GM23338 (cell line): ENCODE measurements at regions not wholly inside any gene's neighbourhood (a gene's known extent, or its start where the extent isn't known, plus 50 kb on each side); places are given as distances from the start of the nearest gene placed in this dataset.

Experiments
- ATAC-seq: fragments of 200-7000 bp; cut with Tn5 transposase; 3 replicates; pipeline ENCODE4 v1.9.1; 2020
- DNase-seq: peaks from one replicate; pipeline ENCODE4 v3.0.0-alpha.2; 2015; ENCODE audit warnings: low spot score
- H2AFZ ChIP-seq: fragments of 200-600 bp; sonication (generic); 2 replicates; pipeline ENCODE4 v1.8.0; 2016; ENCODE audit warnings: antibody characterized with exemption, mild to moderate bottlenecking, moderate library complexity
- H3F3A ChIP-seq: fragments of 200-600 bp; sonication (generic); replicated peaks from 2 replicates; pipeline ENCODE4 v1.8.0; 2017; ENCODE audit warnings: antibody characterized with exemption, mixed run types, low read depth
- H3K27ac ChIP-seq: fragments of 200-600 bp; sonication (generic); 2 replicates; pipeline ENCODE4 v1.6.1; 2016; ENCODE audit warnings: low read depth
- H3K27me3 ChIP-seq: fragments of 200-600 bp; sonication (generic); 2 replicates; pipeline ENCODE4 v1.8.0; 2016; ENCODE audit warnings: mild to moderate bottlenecking, mixed run types, moderate library complexity; ENCODE audit not compliant: insufficient read depth
- H3K36me3 ChIP-seq: fragments of 200-600 bp; sonication (generic); 2 replicates; pipeline ENCODE4 v1.8.0; 2016; ENCODE audit warnings: mild to moderate bottlenecking; ENCODE audit not compliant: insufficient read depth
- H3K4me1 ChIP-seq: fragments of 200-600 bp; sonication (generic); 2 replicates; pipeline ENCODE4 v1.8.0; 2016; ENCODE audit warnings: mild to moderate bottlenecking, moderate library complexity; ENCODE audit not compliant: insufficient read depth
- H3K4me2 ChIP-seq: fragments of 200-600 bp; sonication (generic); 2 replicates; pipeline ENCODE4 v1.7.1; 2017; ENCODE audit warnings: mixed run types
- H3K4me3 ChIP-seq: fragments of 200-600 bp; sonication (generic); 2 replicates; pipeline ENCODE4 v1.6.1; 2016; ENCODE audit warnings: mixed run types
- H3K79me2 ChIP-seq: fragments of 200-600 bp; sonication (generic); replicated peaks from 2 replicates; pipeline ENCODE4 v1.8.0; 2017; ENCODE audit warnings: mild to moderate bottlenecking; ENCODE audit not compliant: insufficient read depth
- H3K9me2 ChIP-seq: fragments of 200-600 bp; sonication (generic); 2 replicates; pipeline ENCODE4 v1.8.0; 2017; ENCODE audit not compliant: insufficient read depth
- H4K20me1 ChIP-seq: fragments of 200-600 bp; sonication (generic); replicated peaks from 2 replicates; pipeline ENCODE4 v1.8.0; 2017; ENCODE audit warnings: mild to moderate bottlenecking; ENCODE audit not compliant: insufficient read depth
- H3K27ac Mint-ChIP-seq: 2 replicates; pipeline ENCODE4 v1.8.0; 2020; ENCODE audit warnings: inconsistent platforms, mild to moderate bottlenecking, moderate library complexity, mixed read lengths
- H3K27me3 Mint-ChIP-seq: 3 replicates; pipeline ENCODE4 v1.8.0; 2022; ENCODE audit warnings: low read depth, mild to moderate bottlenecking, moderate library complexity, mixed read lengths, inconsistent platforms; ENCODE audit not compliant: insufficient read depth, poor library complexity
- H3K36me3 Mint-ChIP-seq: 3 replicates; pipeline ENCODE4 v1.8.0; 2021; ENCODE audit warnings: low read depth, mild to moderate bottlenecking, inconsistent platforms, moderate library complexity, mixed read lengths
- H3K4me1 Mint-ChIP-seq: 3 replicates; pipeline ENCODE4 v1.8.0; 2020; ENCODE audit warnings: mild to moderate bottlenecking, inconsistent platforms, mixed read lengths
- H3K4me3 Mint-ChIP-seq: 3 replicates; pipeline ENCODE4 v1.8.0; 2021; ENCODE audit warnings: moderate library complexity, mild to moderate bottlenecking, inconsistent platforms, mixed read lengths
- H3K9me3 Mint-ChIP-seq: 3 replicates; pipeline ENCODE4 v1.8.0; 2020; ENCODE audit warnings: moderate library complexity, mild to moderate bottlenecking, inconsistent platforms, mixed read lengths
- CREB1 ChIP-seq: fragments of 250-450 bp; sonication (Bioruptor Pico); IDR thresholded peaks from 2 replicates; pipeline ENCODE4 v1.5.0; 2020; ENCODE audit warnings: low read depth, mild to moderate bottlenecking, moderate library complexity
- CTCF ChIP-seq, 2 experiments: fragments of 200-600 bp in 1 of 2; sonication (generic) in 1 of 2; conservative IDR thresholded peaks; 2 replicates each; pipeline versions ENCODE4 v1.5.1 to v1.6.1; 2016 to 2017; ENCODE audit warnings: antibody characterized with exemption in 2 of 2, low read depth in 2 of 2, mild to moderate bottlenecking in 2 of 2, moderate library complexity in 1 of 2
- ETS1 ChIP-seq: IDR thresholded peaks from 2 replicates; pipeline ENCODE4 v1.6.1; 2016; ENCODE audit warnings: antibody characterized with exemption
- EZH2 ChIP-seq: fragments of 200-600 bp; sonication (generic); IDR thresholded peaks from one replicate; pipeline ENCODE4 v1.8.0; 2017; ENCODE audit warnings: antibody characterized with exemption, mild to moderate bottlenecking, low read depth; ENCODE audit not compliant: unreplicated experiment
- EZH2phosphoT487 ChIP-seq: fragments of 200-600 bp; sonication (generic); IDR thresholded peaks from one replicate; pipeline ENCODE4 v1.8.1; 2018; ENCODE audit warnings: antibody characterized with exemption; ENCODE audit not compliant: unreplicated experiment
- JUNB ChIP-seq: IDR thresholded peaks from one replicate; pipeline ENCODE4 v1.6.1; 2016; ENCODE audit warnings: antibody characterized with exemption; ENCODE audit not compliant: unreplicated experiment
- NANOG ChIP-seq: IDR thresholded peaks from 2 replicates; pipeline ENCODE4 v1.6.1; 2016; ENCODE audit warnings: antibody characterized with exemption, borderline replicate concordance
- POLR2AphosphoS5 ChIP-seq: IDR thresholded peaks from 2 replicates; pipeline ENCODE4 v1.6.1; 2016; ENCODE audit warnings: antibody characterized with exemption, low read depth
- REST ChIP-seq: IDR thresholded peaks from one replicate; pipeline ENCODE4 v1.6.1; 2018; ENCODE audit warnings: antibody characterized with exemption; ENCODE audit not compliant: unreplicated experiment
- STAT1 ChIP-seq: IDR thresholded peaks from one replicate; pipeline ENCODE4 v1.6.1; 2016; ENCODE audit warnings: antibody characterized with exemption; ENCODE audit not compliant: unreplicated experiment
- ZNF114 ChIP-seq: fragments of 250-450 bp; sonication (Bioruptor Pico); IDR thresholded peaks from 2 replicates; pipeline ENCODE4 v1.5.0; 2020; ENCODE audit warnings: mild to moderate bottlenecking, moderate library complexity
- ZNF331 ChIP-seq: fragments of 250-450 bp; sonication (Bioruptor Pico); IDR thresholded peaks from 2 replicates; pipeline ENCODE4 v1.5.0; 2020; ENCODE audit warnings: low read depth, mild to moderate bottlenecking, moderate library complexity
- ZNF462 ChIP-seq: fragments of 250-450 bp; sonication (Bioruptor Pico); IDR thresholded peaks from 2 replicates; pipeline ENCODE4 v1.5.0; 2020; ENCODE audit warnings: mild to moderate bottlenecking, moderate library complexity

GRCh38 chr7:96484091-96484490 is 162.2 kb upstream of the SLC25A13 start:
- H3K36me3 Mint-ChIP-seq = no peaks in the 10 kb centered on the region
- Histone ChIP-seq H3K27ac (no peak overlapping the region), H2AFZ (no peak overlapping the region), H3K4me3 (no peak overlapping the region), H3K79me2 (no peaks in the 10 kb centered on the region), H3K27me3 (no peaks in the 10 kb centered on the region), H3K36me3 (no peaks in the 10 kb centered on the region), H4K20me1 (no peaks in the 10 kb centered on the region; the same call in 1 of the 2 replicates), H3F3A (no peaks in the 10 kb centered on the region), H3K9me2 (0 out of 2 replicates have a peak, but pooled peaks cover 4% of the 10 kb centered on the region), H3K4me2 (no peak overlapping the region), H3K4me1 (no peaks in the 10 kb centered on the region)
- no peak for ATAC-seq
- H3K27me3 Mint-ChIP-seq = no peaks in the 10 kb centered on the region
- H3K9me3 Mint-ChIP-seq = no peaks in the 10 kb centered on the region
- H3K4me3 Mint-ChIP-seq = no peak overlapping the region
- H3K27ac Mint-ChIP-seq = no peak overlapping the region
- no peak for DNase-seq
- H3K4me1 Mint-ChIP-seq = no peaks in the 10 kb centered on the region
- TF ChIP-seq ZNF462 (no peak), ZNF114 (CRISPR knock-in tag) (no peak), CTCF (conservative IDR thresholded peaks at IDR 0.05; ENCODE audit: low read depth in 2 of 2) (no peak), JUNB (no peak), NANOG (no peak), CREB1 (CRISPR knock-in tag) (no peak), ZNF331 (CRISPR knock-in tag) (no peak), STAT1 (no peak), EZH2phosphoT487 (no peak), ETS1 (no peak), EZH2 (no peak), REST (no peak), POLR2AphosphoS5 (no peak)
